SK-N-SH treated with all-trans-retinoic acid at 6 μM for 48 hours (cell line): ENCODE measurements at regions not wholly inside any gene's neighbourhood (a gene's known extent, or its start where the extent isn't known, plus 50 kb on each side); places are given as distances from the start of the nearest gene placed in this dataset.
"Not testable (repeated sequence)": the region's sequence is repeated elsewhere in the genome, so short reads cannot be mapped to it uniquely, and the experiment has no call there.

Experiments
- ATAC-seq: fragments of 200-7000 bp; cut with Tn5 transposase; 3 replicates; pipeline ENCODE4 v1.9.1; 2020; ENCODE audit warnings: mild to moderate bottlenecking, moderate library complexity
- ARNTL ChIP-seq: fragments of 450-650 bp; formaldehyde crosslinking; IDR thresholded peaks from 2 replicates; pipeline ENCODE4 v1.5.0; 2020; ENCODE audit warnings: low read depth, mild to moderate bottlenecking, moderate library complexity, borderline replicate concordance
- BACH2 ChIP-seq: fragments of 250-450 bp; sonication (Bioruptor Pico); IDR thresholded peaks from 2 replicates; pipeline ENCODE4 v1.9.0; 2021; ENCODE audit warnings: mild to moderate bottlenecking, borderline replicate concordance
- CREB5 ChIP-seq: fragments of 250-450 bp; sonication (Bioruptor Pico); IDR thresholded peaks from 2 replicates; pipeline ENCODE4 v1.5.1; 2020; ENCODE audit warnings: low read depth, mild to moderate bottlenecking, moderate library complexity
- CSDC2 ChIP-seq: fragments of 250-450 bp; sonication (Bioruptor Pico); IDR thresholded peaks from 2 replicates; pipeline ENCODE4 v1.5.0; 2020; ENCODE audit warnings: mild to moderate bottlenecking, moderate library complexity
- CSRNP3 ChIP-seq: fragments of 250-450 bp; sonication (Bioruptor Pico); IDR thresholded peaks from 2 replicates; pipeline ENCODE4 v1.5.1; 2021; ENCODE audit warnings: mild to moderate bottlenecking, moderate library complexity
- ESRRG ChIP-seq: fragments of 250-450 bp; sonication (Bioruptor Pico); IDR thresholded peaks from 2 replicates; pipeline ENCODE4 v1.6.1; 2021; ENCODE audit warnings: mild to moderate bottlenecking
- ISL1 ChIP-seq: fragments of 250-450 bp; sonication (Bioruptor Pico); IDR thresholded peaks from 2 replicates; pipeline ENCODE4 v2.1.2; 2022; ENCODE audit warnings: mild to moderate bottlenecking, moderate library complexity
- OSR1 ChIP-seq: fragments of 250-450 bp; sonication (Bioruptor Pico); IDR thresholded peaks from 2 replicates; pipeline ENCODE4 v1.8.0; 2022; ENCODE audit warnings: moderate library complexity, mild to moderate bottlenecking, inconsistent platforms
- POU6F1 ChIP-seq: fragments of 250-450 bp; sonication (Bioruptor Pico); IDR thresholded peaks from 2 replicates; pipeline ENCODE4 v1.8.0; 2021; ENCODE audit warnings: low read depth, mild to moderate bottlenecking, moderate library complexity, borderline replicate concordance
- PPARA ChIP-seq: fragments of 250-450 bp; sonication (Bioruptor Pico); IDR thresholded peaks from 2 replicates; pipeline ENCODE4 v1.5.0; 2020; ENCODE audit warnings: mild to moderate bottlenecking, borderline replicate concordance
- TCF4 ChIP-seq: fragments of 250-450 bp; sonication (Bioruptor Pico); IDR thresholded peaks from 2 replicates; pipeline ENCODE4 v1.8.0; 2021; ENCODE audit warnings: mild to moderate bottlenecking, moderate library complexity, borderline replicate concordance
- TOX ChIP-seq: fragments of 250-450 bp; sonication (Bioruptor Pico); IDR thresholded peaks from 2 replicates; pipeline ENCODE4 v1.8.0; 2021; ENCODE audit warnings: mild to moderate bottlenecking, moderate library complexity, borderline replicate concordance
- TSHZ2 ChIP-seq: fragments of 250-450 bp; sonication (Bioruptor Pico); IDR thresholded peaks from 2 replicates; pipeline ENCODE4 v1.5.0; 2020; ENCODE audit warnings: mild to moderate bottlenecking, moderate library complexity
- ZFP3 ChIP-seq: fragments of 250-450 bp; sonication (Bioruptor Pico); IDR thresholded peaks from 2 replicates; pipeline ENCODE4 v1.5.0; 2020; ENCODE audit warnings: mild to moderate bottlenecking, moderate library complexity
- ZFP30 ChIP-seq: fragments of 450-650 bp; formaldehyde crosslinking; IDR thresholded peaks from 2 replicates; pipeline ENCODE4 v1.5.0; 2022; ENCODE audit warnings: mild to moderate bottlenecking, moderate library complexity
- ZNF565 ChIP-seq: fragments of 450-650 bp; formaldehyde crosslinking; conservative IDR thresholded peaks from 2 replicates; pipeline ENCODE4 v1.5.0; 2020; ENCODE audit warnings: low read depth, mild to moderate bottlenecking, moderate library complexity
- ZNF70 ChIP-seq: fragments of 450-650 bp; formaldehyde crosslinking; IDR thresholded peaks from 2 replicates; pipeline ENCODE4 v1.5.0; 2020; ENCODE audit warnings: mild to moderate bottlenecking, moderate library complexity
- ZNF8 ChIP-seq: fragments of 450-650 bp; formaldehyde crosslinking; IDR thresholded peaks from 2 replicates; pipeline ENCODE4 v1.5.0; 2020; ENCODE audit warnings: mild to moderate bottlenecking, moderate library complexity

DNA sequence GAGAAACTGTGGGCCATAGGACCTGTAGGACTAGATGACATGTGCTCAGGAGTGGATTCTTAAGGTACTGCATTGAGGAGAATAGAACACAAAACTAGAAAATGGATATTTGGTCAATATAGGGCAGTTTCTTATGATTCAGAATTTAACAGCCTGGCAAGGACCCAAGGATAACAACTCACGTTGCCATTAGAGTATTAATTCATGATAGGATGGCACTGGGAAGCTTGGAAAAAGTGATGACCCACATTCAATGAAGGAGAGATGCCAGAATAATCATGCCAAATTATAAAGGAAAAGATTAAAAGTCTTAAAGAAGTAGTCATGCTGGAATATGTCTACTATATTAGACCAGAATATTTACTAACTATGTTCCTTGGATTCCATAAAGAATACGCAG lies 594.5 kb downstream of the ANKRD50 start:
- TF ChIP-seq BACH2 (CRISPR knock-in tag) (no peak), ISL1 (CRISPR knock-in tag) (peak; percentile 67)
- no peak for ATAC-seq

DNA sequence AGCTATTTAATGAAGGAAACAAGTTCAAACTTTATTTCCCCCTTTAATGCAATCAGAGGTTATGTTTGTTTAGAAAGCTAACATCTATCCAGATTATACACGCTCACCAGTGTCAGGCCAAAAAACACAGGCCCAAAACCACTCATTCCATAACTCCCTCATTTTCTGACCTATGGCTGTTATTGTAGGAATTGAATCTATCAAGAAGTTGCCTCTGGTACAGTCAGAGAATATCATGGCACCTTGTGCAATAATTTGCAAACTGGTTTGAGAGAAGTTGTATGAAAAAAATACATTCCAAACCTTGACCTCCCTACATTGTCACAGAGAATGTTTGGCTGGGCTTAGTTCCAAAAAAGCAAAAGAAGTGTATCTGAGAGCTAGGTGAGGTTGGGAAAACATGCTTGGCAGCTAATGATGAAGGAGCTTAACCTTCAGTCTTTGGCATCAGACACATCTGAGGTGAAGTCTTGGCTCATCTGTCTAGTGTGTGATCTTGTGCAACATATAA lies 591.0 kb downstream of the ANKRD50 start:
- ATAC-seq, result no peak
- TF ChIP-seq CSDC2 (no peak), ISL1 (CRISPR knock-in tag) (peak; percentile 52)

GRCh38 chr4:124123181-124123580 lies 589.4 kb downstream of the ANKRD50 start:
- no peak for ATAC-seq
- TF ChIP-seq BACH2 (CRISPR knock-in tag), result no peak

GRCh38 chr4:124123721-124124120 lies 588.8 kb downstream of the ANKRD50 start:
- TF ChIP-seq POU6F1 (no peak), PPARA (CRISPR knock-in tag) (no peak), TCF4 (CRISPR knock-in tag) (no peak), ZNF70 (CRISPR knock-in tag) (no peak), ZFP3 (CRISPR knock-in tag) (no peak), OSR1 (CRISPR knock-in tag) (no peak), TSHZ2 (no peak), TOX (CRISPR knock-in tag) (no peak), ZNF565 (CRISPR knock-in tag) (no peak), ZFP30 (no peak), BACH2 (CRISPR knock-in tag) (no peak), CREB5 (no peak), ESRRG (CRISPR knock-in tag) (no peak)

GRCh38 chr4:124131324-124131723 lies 581.2 kb downstream of the ANKRD50 start:
- ATAC-seq, result not testable (repeated sequence)

More at GRCh38 chr4:124123721-124124120, 588.8 kb downstream of the ANKRD50 start:
- no peak for ATAC-seq

DNA sequence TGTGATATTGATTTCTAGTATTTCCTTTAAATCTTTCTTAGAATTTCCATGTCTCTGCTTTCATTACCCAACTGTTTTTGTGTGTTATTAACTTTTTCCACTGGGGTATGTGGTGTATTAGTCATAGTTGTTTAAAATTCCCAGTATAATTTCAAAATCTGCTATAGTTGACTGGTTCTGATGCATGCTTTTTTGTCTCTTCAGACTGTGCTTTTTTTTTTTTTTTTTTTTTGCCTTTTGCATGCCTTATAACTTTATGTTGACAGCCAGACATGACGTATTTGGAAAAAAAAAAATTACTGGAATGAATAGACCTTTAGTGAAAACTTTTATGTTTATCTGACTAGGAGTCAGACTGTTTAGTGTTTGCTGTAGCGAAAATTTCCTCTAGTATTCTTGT lies 580.4 kb downstream of the ANKRD50 start:
- TF ChIP-seq OSR1 (CRISPR knock-in tag), result no peak
- no peak for ATAC-seq

GRCh38 chr4:124133753-124134152 lies 578.8 kb downstream of the ANKRD50 start:
- no peak for TF ChIP-seq PPARA (CRISPR knock-in tag)
- no peak for TF ChIP-seq ZNF70 (CRISPR knock-in tag)
- TF ChIP-seq BACH2 (CRISPR knock-in tag), result no peak
- no peak for TF ChIP-seq ESRRG (CRISPR knock-in tag)
- no peak for ATAC-seq

GRCh38 chr4:124135409-124135813 lies 577.1 kb downstream of the ANKRD50 start:
- ATAC-seq, result peak; percentile 94
- TF ChIP-seq CSDC2 (no peak), POU6F1 (peak; percentile 83; the same call in 1 of the 2 replicates), CREB5 (no peak), TOX (CRISPR knock-in tag) (peak; percentile 84), CSRNP3 (no peak), ZFP30 (no peak), ISL1 (CRISPR knock-in tag) (peak; percentile 85), ZNF565 (CRISPR knock-in tag) (no peak), ARNTL (CRISPR knock-in tag) (no peak), ZNF8 (no peak)
